ENCODE measurements at regions not wholly inside any gene's neighbourhood (a gene's known extent, or its start where the extent isn't known, plus 50 kb on each side); places are given as distances from the start of the nearest gene placed in this dataset.

GRCh38 chr16:73171380-73171779 is 123.5 kb upstream of the ZFHX3 start:
- DNase-seq = no peak

DNA sequence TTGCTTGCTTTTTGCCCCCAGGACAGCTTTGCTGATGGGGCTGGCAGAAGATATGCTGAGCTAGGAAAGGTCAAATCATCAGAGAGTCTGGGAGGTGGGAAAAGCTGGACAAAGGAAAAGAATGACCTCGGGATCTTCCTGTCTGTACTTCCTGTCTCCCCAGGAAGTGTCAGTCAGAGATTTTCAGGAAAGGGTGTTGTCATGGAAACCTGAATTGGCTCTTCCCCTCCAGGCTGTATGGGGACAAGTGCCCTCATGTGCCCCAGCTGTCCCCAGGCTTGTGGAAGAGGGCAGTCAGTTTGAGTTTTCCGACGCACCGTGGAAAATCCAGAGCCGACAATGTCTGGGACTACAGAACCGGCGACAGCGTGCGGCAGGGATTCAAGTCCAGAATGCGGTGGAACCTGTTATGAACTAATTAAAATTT is 122.7 kb upstream of the ZFHX3 start:
- DNase-seq = no peak

GRCh38 chr16:73166947-73167550 is 119.1 kb upstream of the ZFHX3 start:
- no peak for DNase-seq

GRCh38 chr16:73166441-73166851 is 118.5 kb upstream of the ZFHX3 start:
- peak; percentile 35 for DNase-seq

DNA sequence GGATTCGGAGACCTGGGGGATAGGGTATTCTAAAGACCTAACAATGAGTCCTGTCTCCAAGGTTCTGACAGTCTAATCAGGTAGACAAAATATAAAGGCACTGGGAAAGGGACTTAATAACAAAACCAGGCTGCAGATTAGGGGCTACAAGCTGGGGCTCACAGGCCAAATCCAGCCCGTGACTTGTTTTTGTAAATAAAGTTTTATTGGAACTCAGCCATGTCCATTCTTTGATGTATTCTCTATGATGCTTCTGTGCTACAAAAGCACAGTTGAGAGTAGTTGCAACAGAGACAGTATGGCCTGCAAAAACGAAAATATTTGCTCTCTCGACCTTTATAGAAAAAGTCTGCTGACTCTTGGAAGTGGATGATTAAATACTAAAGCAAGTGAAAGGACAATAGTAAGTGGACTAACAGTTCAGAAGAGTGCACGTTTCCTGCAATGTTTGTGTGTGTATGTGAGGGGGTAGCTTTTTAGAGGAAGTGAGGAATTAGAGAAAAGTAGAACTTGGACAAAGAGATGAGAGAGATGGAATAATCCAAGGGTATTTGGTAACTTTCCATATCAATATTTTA is 115.4 kb upstream of the ZFHX3 start:
- DNase-seq = peak; percentile 22

DNA sequence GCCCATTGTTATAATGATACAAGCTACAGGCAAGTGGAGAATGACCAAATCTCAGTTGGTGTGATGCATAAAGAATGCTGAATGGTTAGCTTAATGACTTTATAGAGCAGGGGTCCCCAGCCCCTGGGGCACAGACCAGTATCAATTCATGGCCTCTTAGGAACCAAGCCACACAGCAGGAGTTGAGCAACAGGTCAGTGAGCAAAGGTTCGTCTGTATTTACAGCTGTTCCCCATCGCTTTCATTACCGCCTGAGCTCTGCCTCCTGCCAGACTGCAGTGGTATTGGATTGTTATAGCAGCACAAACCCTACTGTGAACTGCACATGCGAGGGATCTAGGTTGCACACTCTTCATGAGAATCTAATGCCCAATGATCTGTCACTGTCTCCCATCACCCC is 114.0 kb upstream of the ZFHX3 start:
- no peak for DNase-seq

DNA sequence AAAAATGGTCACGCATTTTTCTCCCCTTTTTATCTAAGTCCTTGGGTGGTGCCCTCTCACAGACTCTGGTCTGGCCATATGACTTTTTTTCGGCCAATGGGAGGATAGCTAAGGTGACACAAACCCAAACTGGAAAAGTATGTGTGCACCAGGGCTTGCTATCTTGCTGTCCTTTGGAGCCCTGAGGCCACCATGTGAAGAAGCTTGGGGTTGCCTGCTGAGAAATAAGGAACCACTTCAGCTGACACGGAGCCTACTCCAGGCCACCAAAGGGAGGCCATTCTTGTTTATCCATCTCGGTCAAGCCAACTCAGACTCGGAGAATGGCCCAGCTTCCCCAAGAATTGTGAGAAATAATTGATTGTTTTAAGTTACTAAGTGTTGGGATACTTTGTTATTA is 111.4 kb upstream of the ZFHX3 start:
- DNase-seq = peak; percentile 28

DNA sequence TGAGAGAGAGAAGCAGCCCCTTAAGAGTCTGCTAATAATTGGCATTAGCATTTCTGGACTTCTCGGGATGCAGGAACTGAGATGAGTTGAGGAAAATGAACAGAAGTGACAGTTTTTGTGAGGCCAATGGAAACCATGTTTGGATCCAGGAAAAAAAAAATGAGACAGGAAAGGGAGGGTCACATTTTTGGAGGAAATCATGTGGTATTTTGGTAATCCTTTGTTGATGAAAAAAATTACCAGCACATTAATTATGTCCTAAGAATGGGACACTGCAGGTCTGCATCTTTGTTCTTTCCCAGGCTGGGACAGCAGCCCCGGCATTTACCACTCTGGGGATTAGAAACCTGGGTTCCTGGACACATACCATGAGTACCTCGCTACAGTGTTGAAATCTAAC is 109.9 kb upstream of the ZFHX3 start:
- DNase-seq = no peak

DNA sequence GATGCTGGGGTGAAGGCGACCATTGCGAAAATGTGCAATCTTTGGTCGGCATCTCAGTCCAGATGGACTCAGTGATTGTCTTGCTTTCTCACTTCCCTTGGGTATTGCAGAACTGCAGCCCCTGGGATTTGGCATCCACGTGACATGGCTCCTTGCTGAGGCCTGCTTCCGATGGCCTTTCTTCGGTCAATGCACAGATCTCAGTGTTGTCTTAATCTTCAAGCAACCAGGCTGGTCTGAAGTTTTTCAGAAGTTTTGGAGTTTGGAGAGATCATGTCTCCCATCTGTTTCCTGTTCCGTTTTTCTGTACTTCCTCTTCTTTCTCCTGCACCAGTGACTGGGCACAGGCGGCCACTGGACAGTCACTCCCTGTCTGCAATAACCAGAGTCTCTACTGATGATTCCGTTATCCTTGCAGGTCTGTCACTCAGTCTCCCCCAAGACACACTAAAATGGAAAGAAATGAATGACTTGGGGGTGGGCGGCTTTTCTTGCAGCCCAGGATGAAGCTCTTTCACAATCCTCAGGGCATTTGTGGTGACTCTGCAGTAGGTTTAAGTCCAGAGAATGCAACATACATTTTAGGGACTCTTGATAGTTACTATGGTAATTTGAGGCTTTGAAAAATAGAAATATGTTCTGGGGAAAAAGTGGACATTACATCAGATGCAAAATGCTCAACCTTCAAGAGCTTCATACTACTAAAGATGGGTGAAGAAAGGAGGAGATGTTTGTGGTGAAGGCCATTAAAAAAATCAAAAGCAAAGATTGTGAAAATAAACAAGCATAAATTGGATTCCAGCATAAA is 106.3 kb upstream of the ZFHX3 start:
- peak; percentile 82 for DNase-seq

DNA sequence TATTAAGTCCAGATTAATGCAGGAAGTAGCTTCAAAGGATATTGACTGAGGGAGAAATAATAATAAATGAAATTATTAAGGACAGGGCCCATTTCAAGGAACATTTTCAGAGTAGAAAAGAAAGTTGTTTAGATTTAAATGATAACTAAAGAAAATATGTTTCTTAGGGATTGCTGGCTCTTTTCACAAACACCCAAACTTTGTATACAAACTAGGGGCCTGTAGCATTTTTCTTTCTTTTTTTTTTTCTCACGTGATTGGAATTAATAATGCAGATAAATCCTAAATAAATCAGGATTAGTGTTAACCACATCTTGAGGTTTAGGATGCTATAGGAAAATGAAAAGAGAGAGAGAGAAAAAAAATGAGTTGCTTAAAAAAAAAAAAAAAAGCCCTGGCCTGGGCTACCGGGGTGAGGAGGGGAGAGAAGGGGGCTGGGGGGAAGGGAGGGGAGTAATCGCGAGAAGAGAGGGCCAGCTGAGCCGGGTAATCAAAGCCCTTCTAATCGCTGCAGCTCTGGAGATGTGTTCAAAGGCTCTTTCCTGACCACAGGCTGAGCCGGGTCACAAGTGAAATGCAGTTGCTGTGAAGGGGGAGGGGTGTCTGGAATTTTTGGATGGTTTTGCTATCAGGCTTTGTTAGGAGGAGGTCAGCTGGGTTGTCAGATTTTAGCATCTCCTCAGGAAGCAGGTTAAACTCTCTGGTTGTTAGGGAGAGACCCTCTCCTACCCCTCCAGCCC is 104.6 kb upstream of the ZFHX3 start:
- DNase-seq = no peak

GRCh38 chr16:73151941-73152340 is 104.0 kb upstream of the ZFHX3 start:
- DNase-seq = no peak

DNA sequence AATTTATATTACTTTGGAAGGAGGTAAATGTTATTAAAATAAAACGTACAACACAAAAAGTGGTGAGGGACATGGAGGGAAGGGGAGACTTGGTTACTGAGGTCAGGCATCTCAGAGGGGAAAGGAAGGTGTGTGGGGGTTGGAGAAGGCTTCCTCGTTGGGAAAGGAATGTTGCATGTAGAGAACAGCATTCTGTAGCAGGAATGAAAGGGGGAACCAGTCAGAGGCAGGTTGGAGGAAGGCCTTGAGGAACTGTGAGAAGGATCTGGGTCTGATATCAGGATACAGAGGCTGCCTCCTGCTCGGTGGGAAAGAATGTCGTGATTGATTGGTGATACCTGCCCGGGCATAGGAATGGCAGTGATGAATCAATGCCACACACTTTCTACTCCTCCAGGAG is 103.3 kb upstream of the ZFHX3 start:
- no peak for DNase-seq

DNA sequence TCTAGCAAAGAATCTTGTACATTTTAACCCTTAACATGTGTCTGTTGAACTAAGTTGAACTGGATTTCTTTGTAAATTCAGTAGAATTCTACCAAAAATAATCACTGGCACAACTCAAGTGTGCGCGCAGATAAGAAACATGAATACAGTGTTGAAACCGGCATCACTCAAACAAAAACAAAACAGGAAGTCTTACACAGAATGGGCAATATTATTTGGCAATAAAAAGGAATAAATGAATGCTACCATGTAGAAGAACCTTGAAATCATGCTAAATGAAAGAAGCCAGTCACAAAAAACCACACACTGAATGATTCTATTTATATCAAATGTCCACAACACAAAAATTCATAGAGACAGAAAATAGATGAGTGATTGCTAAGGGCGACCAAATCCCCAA is 102.9 kb upstream of the ZFHX3 start:
- peak; percentile 77 for DNase-seq

DNA sequence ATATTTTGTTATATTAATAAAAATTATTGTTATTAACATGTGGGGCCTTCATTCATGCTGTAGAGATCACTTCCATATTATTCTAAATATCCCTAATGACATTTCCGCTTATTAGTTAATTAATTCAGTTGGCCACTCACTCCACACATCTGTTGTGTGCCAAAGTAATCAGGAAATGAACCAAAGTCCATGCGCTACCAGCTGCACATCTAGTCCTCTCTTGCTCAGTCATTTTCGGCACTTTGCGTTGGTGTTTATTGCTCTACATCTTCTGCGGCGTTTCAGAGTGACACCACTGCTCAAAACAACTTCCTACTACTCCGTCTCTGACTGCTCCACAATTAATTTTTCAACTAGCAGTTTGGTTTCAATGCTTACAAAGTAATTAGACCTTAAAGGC is 101.4 kb upstream of the ZFHX3 start:
- DNase-seq = peak; percentile 75

DNA sequence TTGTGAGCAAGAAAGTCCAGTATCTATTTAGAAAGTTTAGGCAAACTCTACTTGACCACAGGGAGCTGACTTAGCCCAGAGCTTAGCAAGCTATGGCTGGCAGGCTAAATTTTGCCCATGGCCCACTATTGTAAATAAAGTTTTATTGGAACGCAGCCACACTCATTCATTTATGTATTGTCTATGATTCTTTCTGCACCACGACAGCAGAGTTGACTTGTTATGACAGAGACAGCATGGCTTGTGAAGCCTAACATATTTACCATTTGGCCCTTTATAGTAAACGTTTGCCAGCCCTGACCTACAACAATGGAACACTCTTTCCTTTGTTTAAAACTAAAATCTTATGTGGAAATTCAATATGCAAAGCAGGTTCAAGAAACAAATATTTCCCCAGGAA is 100.0 kb upstream of the ZFHX3 start:
- DNase-seq = no peak

- DNase-seq = no peak
These were observed 97.4 kb upstream of the ZFHX3 start for GRCh38 chr16:73145166-73145880.

DNA sequence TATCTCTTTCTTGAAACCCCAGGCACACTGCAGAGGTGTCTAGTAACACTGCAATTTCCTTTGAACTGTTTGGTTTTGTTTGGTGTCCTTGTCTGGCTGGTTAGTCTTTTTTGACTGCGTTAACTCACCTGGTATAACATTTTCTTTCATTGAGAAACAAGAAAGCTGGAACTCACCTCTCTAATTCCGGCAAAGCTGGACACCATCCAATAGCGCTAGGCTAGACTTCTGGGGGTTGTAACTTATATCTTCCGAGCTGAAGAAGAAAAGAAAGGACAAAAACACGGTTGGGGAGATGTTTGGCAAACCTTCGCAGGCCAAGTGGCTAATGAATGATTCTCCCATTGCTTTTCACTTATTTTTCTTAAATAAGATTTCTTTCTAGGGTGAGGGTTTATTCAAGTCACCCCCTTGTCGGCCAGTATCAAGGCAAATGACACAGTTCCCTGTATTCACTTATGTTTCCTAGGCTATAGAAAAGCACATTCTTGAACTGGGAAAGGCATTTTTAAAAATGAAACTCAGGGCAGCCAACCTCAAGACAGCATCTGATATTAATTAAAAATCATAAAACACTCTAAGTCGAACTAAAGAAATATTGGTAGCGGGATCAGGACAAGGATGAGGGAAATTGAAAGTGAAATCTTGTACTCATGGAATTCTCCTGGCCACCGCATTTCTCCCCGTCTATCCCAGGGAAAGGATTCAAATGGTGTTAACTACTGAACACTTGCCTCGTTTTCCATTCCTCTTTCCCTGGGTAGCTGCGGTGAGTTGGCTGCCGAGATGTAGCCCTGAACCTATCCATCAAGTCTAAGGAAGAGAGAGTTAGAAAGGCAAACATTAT is 95.9 kb upstream of the ZFHX3 start:
- no peak for DNase-seq

- no peak for DNase-seq
These were observed 95.1 kb upstream of the ZFHX3 start for GRCh38 chr16:73143002-73143401.

- DNase-seq = peak; percentile 41
These were observed 94.3 kb upstream of the ZFHX3 start for GRCh38 chr16:73142053-73142854.

- no peak for DNase-seq
These were observed 93.0 kb upstream of the ZFHX3 start for GRCh38 chr16:73140929-73141328.

All from inflammatory macrophage treated with lipopolysaccharide for 4 hours (primary cell).